GM21737 (cell line): ENCODE measurements at regions not wholly inside any gene's neighbourhood (a gene's known extent, or its start where the extent isn't known, plus 50 kb on each side); places are given as distances from the start of the nearest gene placed in this dataset.
"Not testable (repeated sequence)": the region's sequence is repeated elsewhere in the genome, so short reads cannot be mapped to it uniquely, and the experiment has no call there.

Experiments
- ATAC-seq: cut with Tn5 transposase; IDR thresholded peaks from one replicate; pipeline ENCODE4 v1.9.1; 2021; ENCODE audit warnings: mild to moderate bottlenecking, moderate library complexity; ENCODE audit not compliant: unreplicated experiment

- ATAC-seq: no peak
Measured at GRCh38 chr11:43172477-43172876, 139.3 kb upstream of the API5 start.

DNA sequence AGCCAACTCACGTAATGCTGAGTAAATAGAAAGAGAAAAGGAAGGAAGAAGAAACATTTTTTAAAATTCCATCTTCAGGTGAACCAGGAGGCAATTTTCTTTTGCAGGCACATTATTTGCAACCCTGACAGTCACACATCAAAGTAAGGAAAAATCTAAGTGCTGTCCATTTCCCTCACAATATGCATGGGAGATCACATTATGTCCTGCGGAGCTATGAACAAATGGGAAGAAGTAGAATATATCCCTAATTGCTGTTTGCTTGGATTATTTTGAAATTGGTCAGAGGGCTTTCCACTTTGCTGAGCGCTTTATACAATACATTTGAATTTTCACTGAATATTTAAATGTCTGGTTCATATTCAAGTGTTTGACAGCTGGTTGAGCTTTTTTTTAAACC lies 133.8 kb upstream of the API5 start:
- ATAC-seq: no peak

DNA sequence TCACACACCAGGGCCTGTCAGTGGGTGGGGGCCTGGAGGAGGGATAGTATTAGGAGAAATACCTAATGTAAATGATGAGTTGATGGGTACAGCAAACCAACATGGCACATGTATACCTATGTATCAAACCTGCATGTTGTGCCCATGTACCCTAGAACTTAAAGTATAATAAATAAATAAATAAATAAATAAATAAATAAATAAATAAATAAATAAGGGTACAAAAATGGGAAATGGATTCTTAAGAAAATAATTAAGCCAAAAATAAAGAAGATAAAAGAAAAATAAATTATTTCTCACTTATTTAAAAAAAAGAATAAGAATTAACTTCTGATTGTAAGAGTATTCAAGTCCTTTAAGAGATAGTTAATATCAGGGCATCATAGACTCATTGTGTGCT lies 117.3 kb upstream of the API5 start:
- ATAC-seq: not testable (repeated sequence)

- no peak for ATAC-seq
Measured at GRCh38 chr11:43197379-43197778, 114.4 kb upstream of the API5 start.

- no peak for ATAC-seq
Measured at GRCh38 chr11:43200031-43200430, 111.8 kb upstream of the API5 start.

DNA sequence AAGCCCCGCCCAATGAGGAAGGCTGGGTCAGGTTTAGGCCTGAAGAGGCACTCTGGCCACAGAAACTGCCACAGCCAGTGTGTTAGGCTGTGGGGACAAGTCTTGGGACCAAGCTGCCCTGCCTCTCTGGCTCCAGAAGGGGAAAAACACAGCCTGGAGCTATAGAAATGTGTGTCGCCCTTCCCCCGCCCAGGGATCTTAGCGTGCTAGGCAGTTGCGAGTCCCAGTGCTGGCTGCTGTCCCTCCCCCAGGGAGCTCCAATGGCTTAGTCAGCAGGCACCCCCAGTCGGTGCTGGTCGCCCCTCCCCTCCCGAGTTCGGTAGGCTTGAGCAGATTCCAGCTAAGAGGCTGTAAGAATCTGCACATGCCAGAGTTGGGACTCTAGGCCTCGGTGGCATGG lies 99.5 kb upstream of the API5 start:
- no peak for ATAC-seq

- no peak for ATAC-seq
Measured at GRCh38 chr11:43214471-43214870, 97.3 kb upstream of the API5 start.

DNA sequence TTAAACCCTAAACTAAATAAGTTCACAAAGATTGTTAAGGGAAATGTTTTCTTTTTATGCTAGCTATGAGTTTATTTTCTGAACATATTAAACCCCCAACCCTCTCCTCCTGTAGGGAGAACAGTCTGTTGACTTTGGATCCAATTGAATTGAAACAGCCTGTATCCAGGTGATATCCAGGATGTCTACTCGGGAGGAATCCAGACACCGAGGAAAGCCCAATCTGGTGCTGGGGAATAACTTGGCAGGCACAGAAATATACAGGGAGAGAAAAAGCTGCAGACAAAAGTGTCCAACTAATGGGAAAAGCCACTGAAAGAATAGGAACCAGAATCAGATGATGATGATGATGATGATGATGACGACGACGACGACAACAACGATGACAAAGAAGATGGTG lies 93.9 kb upstream of the API5 start:
- no peak for ATAC-seq

DNA sequence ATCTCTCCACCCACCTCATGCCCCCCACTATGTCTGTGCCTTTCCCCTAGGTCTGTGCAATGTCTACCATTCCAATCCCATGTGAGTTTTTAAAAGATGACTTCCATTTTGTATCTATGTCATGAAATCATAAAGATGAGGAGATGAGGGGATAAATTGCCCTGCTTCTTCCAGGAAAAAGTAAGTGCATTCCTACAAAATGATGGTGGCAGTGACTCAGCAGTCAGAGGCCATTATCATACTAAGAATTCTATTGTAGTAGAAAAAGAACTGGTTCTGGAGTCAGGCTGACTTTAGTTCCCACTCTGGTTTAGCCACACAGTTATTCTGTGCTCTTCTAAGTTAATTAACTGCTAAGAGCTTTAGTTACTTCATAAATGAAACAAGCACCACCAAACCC lies 89.6 kb upstream of the API5 start:
- ATAC-seq: no peak

- ATAC-seq: no peak
Measured at GRCh38 chr11:43223026-43223425, 88.8 kb upstream of the API5 start.

DNA sequence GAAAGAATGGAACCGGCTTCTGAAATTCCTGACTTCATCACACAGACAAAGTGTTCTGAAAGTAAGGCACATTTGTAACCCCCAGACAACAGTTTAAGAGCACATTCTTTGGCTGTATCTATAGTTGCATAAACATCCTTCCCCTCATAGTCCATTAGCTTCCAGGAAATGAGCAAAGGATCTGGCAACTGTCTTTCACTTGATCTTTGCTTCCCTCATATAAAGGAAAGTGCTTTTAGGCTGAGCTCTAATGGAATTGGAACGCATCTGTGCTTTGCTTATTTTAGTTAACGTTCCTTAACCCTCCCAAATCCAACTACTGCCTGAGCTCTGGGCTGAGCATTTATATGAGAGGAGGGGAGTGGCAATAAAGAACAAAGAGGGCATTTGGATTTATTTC lies 76.9 kb upstream of the API5 start:
- no peak for ATAC-seq

- no peak for ATAC-seq
Measured at GRCh38 chr11:43238341-43238740, 73.5 kb upstream of the API5 start.

- ATAC-seq: no peak
Measured at GRCh38 chr11:43239791-43240190, 72.0 kb upstream of the API5 start.

GRCh38 chr11:43242401-43242800 lies 69.4 kb upstream of the API5 start:
- ATAC-seq: no peak

GRCh38 chr11:43243927-43244326 lies 67.9 kb upstream of the API5 start:
- ATAC-seq: no peak

DNA sequence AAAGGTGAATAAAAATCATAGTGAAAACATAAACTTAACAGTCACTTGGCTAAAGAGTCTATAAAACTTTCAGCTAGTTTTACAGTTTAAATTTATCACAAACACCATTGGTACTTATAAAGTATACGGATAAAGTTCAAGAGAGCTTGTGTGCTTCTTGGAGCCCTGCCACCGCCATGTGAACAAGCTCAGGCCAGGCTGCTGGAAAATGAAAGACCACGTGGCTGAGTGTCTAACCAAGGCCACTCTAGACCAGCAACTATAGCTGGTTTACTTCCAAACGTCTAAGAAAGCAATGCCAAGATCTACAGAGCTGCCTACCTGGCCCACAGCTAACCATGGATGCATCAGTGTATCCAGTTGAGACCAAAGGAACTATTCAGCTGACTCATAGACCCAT lies 66.3 kb upstream of the API5 start:
- no peak for ATAC-seq

GRCh38 chr11:43250309-43250708 lies 61.5 kb upstream of the API5 start:
- no peak for ATAC-seq

- no peak for ATAC-seq
Measured at GRCh38 chr11:43261775-43262174, 50.0 kb upstream of the API5 start.
